CD4-positive, alpha-beta T cell (primary cell): ENCODE measurements at regions not wholly inside any gene's neighbourhood (a gene's known extent, or its start where the extent isn't known, plus 50 kb on each side); places are given as distances from the start of the nearest gene placed in this dataset.

Source experiments
- ATAC-seq: fragments of 200-7000 bp; cut with Tn5 transposase; one replicate; pipeline ENCODE4 v1.10.0; 2022; ENCODE audit warnings: mild to moderate bottlenecking; ENCODE audit not compliant: poor library complexity
- CTCF ChIA-PET: fragments of 350-600 bp; sonication (Branson Sonifier 250); formaldehyde crosslinking; loops from one replicate; lab custom pipeline; 2021; ENCODE audit warnings: antibody characterized with exemption, inconsistent platforms; lab: Charles Lee
- POLR2A ChIA-PET: fragments of 350-600 bp; sonication (Branson Sonifier 250); formaldehyde crosslinking; loops from one replicate; lab custom pipeline; 2021; ENCODE audit warnings: antibody characterized with exemption, inconsistent platforms; lab: Charles Lee
- DNase-seq, 14 experiments: peaks; one replicate each; pipeline ENCODE4 v3.0.0-alpha.2; 2013 to 2020; ENCODE audit warnings: mixed read lengths in 2 of 14
- H3K27ac ChIP-seq, 2 donors: one replicate each; pipeline versions ENCODE4 v1.5.1 to v1.7.0; 2013; ENCODE audit warnings: low read length in 2 of 2, low read depth in 1 of 2, mild to moderate bottlenecking in 1 of 2
- H3K27me3 ChIP-seq, 2 experiments: 1 replicate in 1 of 2; 2 replicates in 1 of 2; pipeline versions ENCODE4 v1.6.1 to v1.7.0; 2013; ENCODE audit warnings: low read length in 2 of 2, control low read depth in 1 of 2, mild to moderate bottlenecking in 1 of 2, moderate library complexity in 1 of 2; ENCODE audit not compliant: insufficient read depth in 2 of 2, control insufficient read depth in 1 of 2
- H3K36me3 ChIP-seq: one replicate; pipeline ENCODE4 v1.6.1; 2013; ENCODE audit warnings: low read length, control low read depth; ENCODE audit not compliant: insufficient read depth
- H3K4me1 ChIP-seq: one replicate; pipeline ENCODE4 v1.6.1; 2013; ENCODE audit warnings: low read length, control low read depth; ENCODE audit not compliant: insufficient read depth
- H3K4me3 ChIP-seq: one replicate; pipeline ENCODE4 v1.5.1; 2013; ENCODE audit warnings: mild to moderate bottlenecking, low read length, moderate library complexity
- H3K9me3 ChIP-seq, 2 experiments: 1 replicate in 1 of 2; 2 replicates in 1 of 2; pipeline versions ENCODE4 v1.6.1 to v1.7.0; 2013; ENCODE audit warnings: low read length in 2 of 2, mild to moderate bottlenecking in 2 of 2, control low read depth in 1 of 2, moderate library complexity in 1 of 2; ENCODE audit not compliant: control insufficient read depth in 1 of 2, insufficient read depth in 1 of 2
- H3K27ac Mint-ChIP-seq: one replicate; pipeline ENCODE4 v1.8.0; 2020; ENCODE audit warnings: mixed read lengths
- H3K27me3 Mint-ChIP-seq: one replicate; pipeline ENCODE4 v1.8.0; 2021; ENCODE audit warnings: mixed read lengths
- H3K36me3 Mint-ChIP-seq: one replicate; pipeline ENCODE4 v1.8.0; 2021; ENCODE audit warnings: low read depth, mixed read lengths
- H3K4me1 Mint-ChIP-seq: one replicate; pipeline ENCODE4 v1.8.0; 2021; ENCODE audit warnings: low read depth, mixed read lengths
- H3K4me3 Mint-ChIP-seq: one replicate; pipeline ENCODE4 v1.8.0; 2020; ENCODE audit warnings: mild to moderate bottlenecking, mixed read lengths
- H3K9me3 Mint-ChIP-seq: one replicate; pipeline ENCODE4 v1.8.0; 2020; ENCODE audit warnings: mixed read lengths
- intact Hi-C, 2 experiments: fragments of 100-400 bp; cut with DNase I in 1 of 2; cut with micrococcal nuclease in 1 of 2; formaldehyde crosslinking; loops; one replicate each; pipeline versions ENCODE4 v1.15.1 to v1.9.0; 2023 to 2025; cut with DNase I, micrococcal nuclease
- TF ChIP-seq, protein P1 (sequence below): fragments of 200-600 bp; IDR thresholded peaks from one replicate; pipeline ENCODE4 v1.8.0; 2022; ENCODE audit warnings: antibody characterized with exemption, mild to moderate bottlenecking

DNA sequence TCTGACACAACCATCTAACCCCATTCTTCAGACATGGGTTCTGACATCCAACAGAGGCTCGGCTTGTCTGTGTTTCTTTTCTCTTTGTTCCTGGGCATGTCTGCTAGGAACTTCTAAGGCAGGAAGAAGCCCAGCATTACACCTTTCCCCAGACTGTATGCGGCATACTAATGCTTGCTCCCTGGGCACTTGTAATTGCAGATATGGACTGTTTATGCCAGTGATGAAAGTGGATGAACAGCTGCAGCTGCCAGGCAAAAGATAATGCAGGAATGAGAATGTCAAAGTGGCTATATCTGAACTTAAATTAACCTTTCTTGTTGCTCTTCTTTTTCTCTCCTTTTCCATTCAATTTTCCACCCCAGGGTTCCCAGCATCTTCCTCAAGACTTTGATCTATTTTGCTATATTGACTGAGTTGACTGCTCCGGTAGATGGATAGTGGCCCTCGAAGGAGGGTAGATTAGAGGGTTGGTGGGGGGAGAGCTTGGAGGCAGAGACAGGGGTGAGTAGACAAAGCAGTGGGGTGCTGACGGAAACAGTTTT is 344.4 kb downstream of the MAN2A1 start:
- Histone ChIP-seq H3K27me3 (no peaks in the 10 kb centered on the region), H3K4me3 (no peak overlapping the region), H3K4me1 (peaks cover 6% of the 10 kb centered on the region), H3K27ac (no peak overlapping the region), H3K36me3 (no peaks in the 10 kb centered on the region), H3K9me3 (no peaks in the 10 kb centered on the region)
- no peak overlapping the region for H3K4me3 Mint-ChIP-seq
- ATAC-seq, result no peak
- TF ChIP-seq, protein P1, sequence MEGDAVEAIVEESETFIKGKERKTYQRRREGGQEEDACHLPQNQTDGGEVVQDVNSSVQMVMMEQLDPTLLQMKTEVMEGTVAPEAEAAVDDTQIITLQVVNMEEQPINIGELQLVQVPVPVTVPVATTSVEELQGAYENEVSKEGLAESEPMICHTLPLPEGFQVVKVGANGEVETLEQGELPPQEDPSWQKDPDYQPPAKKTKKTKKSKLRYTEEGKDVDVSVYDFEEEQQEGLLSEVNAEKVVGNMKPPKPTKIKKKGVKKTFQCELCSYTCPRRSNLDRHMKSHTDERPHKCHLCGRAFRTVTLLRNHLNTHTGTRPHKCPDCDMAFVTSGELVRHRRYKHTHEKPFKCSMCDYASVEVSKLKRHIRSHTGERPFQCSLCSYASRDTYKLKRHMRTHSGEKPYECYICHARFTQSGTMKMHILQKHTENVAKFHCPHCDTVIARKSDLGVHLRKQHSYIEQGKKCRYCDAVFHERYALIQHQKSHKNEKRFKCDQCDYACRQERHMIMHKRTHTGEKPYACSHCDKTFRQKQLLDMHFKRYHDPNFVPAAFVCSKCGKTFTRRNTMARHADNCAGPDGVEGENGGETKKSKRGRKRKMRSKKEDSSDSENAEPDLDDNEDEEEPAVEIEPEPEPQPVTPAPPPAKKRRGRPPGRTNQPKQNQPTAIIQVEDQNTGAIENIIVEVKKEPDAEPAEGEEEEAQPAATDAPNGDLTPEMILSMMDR, result no peak
- POLR2A ChIA-PET, result interaction anchor here (2.3 kb wide), 1 partner anchor 112 kb away, joined by 6 read pairs; no protein-coding TSS in a partner anchor
- H3K4me1 Mint-ChIP-seq, result peaks cover 44% of the 10 kb centered on the region
- no peak overlapping the region for H3K27ac Mint-ChIP-seq
- no peaks in the 10 kb centered on the region for H3K36me3 Mint-ChIP-seq
- CTCF ChIA-PET, result no interaction called here
- H3K27me3 Mint-ChIP-seq, result no peaks in the 10 kb centered on the region
- intact Hi-C loops, result no loop called here
- DNase-seq, result no peak
- no peaks in the 10 kb centered on the region for H3K9me3 Mint-ChIP-seq

DNA sequence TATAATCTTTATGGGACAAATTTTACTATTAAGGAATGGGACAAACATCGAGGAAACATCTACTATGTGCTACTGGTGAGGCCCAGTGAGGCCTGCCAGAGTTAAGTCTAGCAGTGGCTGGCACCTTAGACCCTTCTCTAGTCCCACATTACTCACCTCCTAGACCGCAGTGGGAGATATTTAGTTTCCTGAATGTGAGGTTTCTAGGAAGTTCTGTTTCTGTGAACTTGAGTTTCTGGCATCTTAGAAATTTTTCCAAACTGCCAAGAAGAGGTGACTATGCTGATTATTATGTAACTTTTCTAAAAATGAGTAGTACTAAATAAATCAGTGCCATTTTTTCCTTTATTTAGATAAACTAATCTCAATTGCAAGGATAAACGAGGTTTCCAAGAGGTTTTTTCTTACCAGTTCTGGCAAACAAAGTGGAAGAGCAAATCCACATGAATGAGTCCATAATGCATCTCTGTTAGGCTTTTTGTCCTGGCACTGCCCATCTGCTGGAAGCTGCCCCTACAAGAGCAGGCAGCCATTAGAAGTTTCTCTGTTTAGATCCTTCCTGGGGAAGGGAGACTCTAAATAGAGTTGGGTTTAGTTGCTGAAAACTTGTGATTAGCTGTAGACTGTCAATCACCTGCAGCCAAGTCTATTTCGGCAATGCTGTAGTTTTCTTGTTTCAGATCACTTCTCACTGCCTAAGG is 348.7 kb downstream of the MAN2A1 start:
- no peaks in the 10 kb centered on the region for H3K36me3 ChIP-seq
- no peaks in the 10 kb centered on the region for H3K9me3 ChIP-seq
- CTCF ChIA-PET, result interaction anchor here (1.4 kb wide), 1 partner anchor 10 kb away, joined by 3 read pairs; no protein-coding TSS in a partner anchor
- POLR2A ChIA-PET, result no interaction called here
- intact Hi-C loops, result no loop called here
- DNase-seq (no peak), ATAC-seq (no peak)
- TF ChIP-seq, protein P1, result no peak
- H3K27me3 Mint-ChIP-seq, result no peaks in the 10 kb centered on the region
- H3K27ac ChIP-seq, result no peak overlapping the region
- peaks cover 26% of the 10 kb centered on the region for H3K4me1 Mint-ChIP-seq
- no peak overlapping the region for H3K4me3 ChIP-seq
- H3K27me3 ChIP-seq, result no peaks in the 10 kb centered on the region
- no peak overlapping the region for H3K4me3 Mint-ChIP-seq
- no peaks in the 10 kb centered on the region for H3K4me1 ChIP-seq
- H3K9me3 Mint-ChIP-seq, result peaks cover 12% of the 10 kb centered on the region
- no peak overlapping the region for H3K27ac Mint-ChIP-seq
- no peaks in the 10 kb centered on the region for H3K36me3 Mint-ChIP-seq

DNA sequence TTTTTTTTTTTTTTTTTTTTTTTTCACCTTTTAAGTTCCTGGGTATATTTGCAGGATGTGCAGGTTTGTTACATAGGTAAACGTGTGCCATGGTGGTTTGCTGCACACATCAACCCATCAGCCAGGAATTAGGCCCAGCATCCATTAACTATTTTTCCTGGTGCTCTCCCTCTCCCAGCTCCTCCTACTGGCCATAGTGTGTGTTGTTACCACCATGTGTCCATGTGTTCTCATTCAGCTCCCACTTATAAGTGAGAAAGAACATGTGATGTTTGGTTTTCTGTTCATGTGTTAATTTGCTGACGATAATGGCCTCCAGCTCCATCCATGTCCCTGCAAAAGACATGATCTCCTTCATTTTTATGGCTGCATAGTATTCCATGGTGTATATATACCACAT is 350.5 kb downstream of the MAN2A1 start:
- TF ChIP-seq, protein P1, result no peak
- no peaks in the 10 kb centered on the region for H3K36me3 Mint-ChIP-seq
- peaks cover 0 to 3% of the 10 kb centered on the region in 2 experiments for H3K9me3 ChIP-seq
- no peaks in the 10 kb centered on the region for H3K27me3 Mint-ChIP-seq
- ChIA-PET POLR2A (no interaction called here), CTCF (interaction anchor here (0.7 to 1.8 kb wide), 2 partner anchors 71 to 182 kb away, joined by 3 read pairs; no protein-coding TSS in a partner anchor)
- peaks cover 16% of the 10 kb centered on the region for H3K4me1 Mint-ChIP-seq
- no peak overlapping the region for H3K4me3 ChIP-seq
- no peaks in the 10 kb centered on the region for H3K36me3 ChIP-seq
- no peak overlapping the region for H3K27ac Mint-ChIP-seq
- DNase-seq (no peak), ATAC-seq (no peak)
- no peak overlapping the region for H3K27ac ChIP-seq
- intact Hi-C loops, result no loop called here
- H3K9me3 Mint-ChIP-seq, result peaks cover 16% of the 10 kb centered on the region
- no peaks in the 10 kb centered on the region for H3K27me3 ChIP-seq
- H3K4me1 ChIP-seq, result no peaks in the 10 kb centered on the region
- no peak overlapping the region for H3K4me3 Mint-ChIP-seq
